ENCODE measurements at regions not wholly inside any gene's neighbourhood (a gene's known extent, or its start where the extent isn't known, plus 50 kb on each side); places are given as distances from the start of the nearest gene placed in this dataset.

GRCh38 chr10:3944591-3944990 is 159.6 kb upstream of the KLF6 start:
- DNase-seq (ENCODE audit: extremely low spot score) = no peak
- POLR2A ChIA-PET = no interaction called here
- TF ChIP-seq, protein P1, sequence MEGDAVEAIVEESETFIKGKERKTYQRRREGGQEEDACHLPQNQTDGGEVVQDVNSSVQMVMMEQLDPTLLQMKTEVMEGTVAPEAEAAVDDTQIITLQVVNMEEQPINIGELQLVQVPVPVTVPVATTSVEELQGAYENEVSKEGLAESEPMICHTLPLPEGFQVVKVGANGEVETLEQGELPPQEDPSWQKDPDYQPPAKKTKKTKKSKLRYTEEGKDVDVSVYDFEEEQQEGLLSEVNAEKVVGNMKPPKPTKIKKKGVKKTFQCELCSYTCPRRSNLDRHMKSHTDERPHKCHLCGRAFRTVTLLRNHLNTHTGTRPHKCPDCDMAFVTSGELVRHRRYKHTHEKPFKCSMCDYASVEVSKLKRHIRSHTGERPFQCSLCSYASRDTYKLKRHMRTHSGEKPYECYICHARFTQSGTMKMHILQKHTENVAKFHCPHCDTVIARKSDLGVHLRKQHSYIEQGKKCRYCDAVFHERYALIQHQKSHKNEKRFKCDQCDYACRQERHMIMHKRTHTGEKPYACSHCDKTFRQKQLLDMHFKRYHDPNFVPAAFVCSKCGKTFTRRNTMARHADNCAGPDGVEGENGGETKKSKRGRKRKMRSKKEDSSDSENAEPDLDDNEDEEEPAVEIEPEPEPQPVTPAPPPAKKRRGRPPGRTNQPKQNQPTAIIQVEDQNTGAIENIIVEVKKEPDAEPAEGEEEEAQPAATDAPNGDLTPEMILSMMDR (IDR thresholded peaks at IDR 0.05; ENCODE audit: control extremely low read depth, extremely low read depth, low read depth, missing control alignments) = no peak
- CTCF ChIA-PET = no interaction called here

DNA sequence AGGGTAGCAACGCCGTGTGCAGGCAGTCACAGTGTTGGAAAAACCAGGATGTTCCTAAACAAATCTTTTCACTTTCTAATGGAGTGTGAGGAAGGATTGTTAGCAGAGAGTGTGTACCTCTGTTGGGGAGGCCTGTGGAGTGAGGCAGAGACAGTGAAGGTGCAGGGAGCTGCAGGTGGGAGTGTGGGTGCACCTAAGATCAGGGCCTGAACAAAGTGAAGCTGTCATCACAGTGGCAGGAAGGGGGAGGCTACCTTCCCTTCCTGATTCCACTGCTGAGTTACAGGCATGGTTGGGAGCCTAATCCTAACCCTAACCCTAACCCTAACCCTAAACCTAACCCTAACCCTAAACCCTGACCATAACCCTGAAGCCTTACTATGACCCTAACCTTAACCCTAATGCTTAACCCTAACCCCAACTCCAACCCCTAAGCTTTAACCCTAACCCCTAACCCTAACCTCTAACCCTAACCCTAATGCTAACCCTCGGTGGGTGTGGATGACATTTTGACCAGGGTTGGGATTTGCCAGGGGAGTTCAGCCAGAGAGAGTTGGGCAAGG is 158.8 kb upstream of the KLF6 start:
- ChIA-PET POLR2A (no interaction called here), CTCF (no interaction called here)
- DNase-seq (ENCODE audit: extremely low spot score) = no peak
- TF ChIP-seq, protein P1 (IDR thresholded peaks at IDR 0.05; ENCODE audit: control extremely low read depth, extremely low read depth, low read depth, missing control alignments) = no peak

DNA sequence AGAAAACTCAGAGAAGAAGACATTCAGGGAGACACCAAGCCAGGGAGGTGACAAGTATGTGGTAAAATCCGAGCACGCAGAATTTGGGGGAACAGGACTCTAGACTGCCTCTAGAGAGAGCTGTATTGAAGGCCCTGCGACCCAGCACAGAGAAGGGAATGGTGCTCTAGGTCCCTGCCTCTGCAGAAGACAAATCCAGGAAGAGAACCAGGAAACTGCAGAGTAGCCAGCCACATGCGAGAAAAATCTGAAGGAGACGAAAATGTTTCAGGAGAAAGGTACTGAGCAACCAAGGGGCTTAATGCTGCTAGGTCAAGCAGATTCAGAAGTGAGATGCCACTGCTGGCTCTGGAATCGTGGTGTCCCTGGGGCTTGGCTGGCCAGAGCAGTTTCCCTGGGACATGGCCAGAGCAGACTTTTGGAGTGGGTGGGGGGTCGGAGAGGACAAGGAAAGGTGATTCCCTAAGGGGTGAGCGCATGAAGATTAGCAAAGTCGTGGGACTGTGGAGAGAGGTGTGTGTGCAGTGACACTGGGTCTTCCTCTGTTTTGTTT is 158.0 kb upstream of the KLF6 start:
- POLR2A ChIA-PET = no interaction called here
- CTCF ChIA-PET = no interaction called here
- TF ChIP-seq, protein P1 (IDR thresholded peaks at IDR 0.05; ENCODE audit: control extremely low read depth, extremely low read depth, low read depth, missing control alignments) = no peak
- no peak for DNase-seq (ENCODE audit: extremely low spot score)

- TF ChIP-seq, protein P1 (IDR thresholded peaks at IDR 0.05; ENCODE audit: control extremely low read depth, extremely low read depth, low read depth, missing control alignments) = no peak
- ChIA-PET CTCF (interaction anchor here (1.1 kb wide), 1 partner anchor 27 kb away, joined by 3 read pairs; no protein-coding TSS in a partner anchor), POLR2A (no interaction called here)
- no peak for DNase-seq (ENCODE audit: extremely low spot score)
Measured at GRCh38 chr10:3941676-3942075, 156.7 kb upstream of the KLF6 start.

DNA sequence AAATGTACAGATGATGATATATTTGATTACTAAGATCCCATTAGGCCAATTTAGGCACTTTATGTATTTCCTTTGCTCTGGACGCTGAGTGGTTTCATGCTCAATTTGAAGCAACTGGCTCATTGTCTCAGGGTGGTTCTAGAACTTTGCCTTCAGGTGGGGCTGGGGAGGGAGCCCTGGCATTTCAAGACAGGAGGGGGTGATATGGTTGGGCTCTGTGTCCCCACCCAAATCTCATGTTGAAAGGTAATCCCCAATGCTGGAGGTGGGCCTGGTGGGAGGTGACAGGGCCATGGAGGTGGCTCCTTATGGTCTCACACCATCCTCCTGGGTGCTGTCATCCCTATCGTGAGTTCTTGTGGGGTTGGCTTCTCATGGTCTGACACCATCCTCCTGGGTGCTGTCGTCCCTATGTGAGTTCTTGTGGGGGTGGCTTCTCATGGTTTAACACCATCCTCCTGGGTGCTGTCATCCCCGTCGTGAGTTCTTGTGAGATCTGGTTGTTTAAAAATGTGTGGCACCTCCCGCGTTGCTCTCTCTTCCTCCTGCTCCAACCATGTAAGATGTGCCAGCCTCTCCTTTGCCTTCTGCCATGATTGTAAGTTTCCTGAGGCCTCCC is 151.5 kb upstream of the KLF6 start:
- ChIA-PET CTCF (interaction anchor here (1.4 kb wide), 1 partner anchor 70 kb away, joined by 4 read pairs; no protein-coding TSS in a partner anchor), POLR2A (no interaction called here)
- TF ChIP-seq, protein P1 (IDR thresholded peaks at IDR 0.05; ENCODE audit: control extremely low read depth, extremely low read depth, low read depth, missing control alignments) = no peak
- DNase-seq (ENCODE audit: extremely low spot score) = no peak

GRCh38 chr10:3935933-3936359 is 150.9 kb upstream of the KLF6 start:
- ChIA-PET CTCF (interaction anchor here (1.4 kb wide), 1 partner anchor 69 kb away, joined by 4 read pairs; no protein-coding TSS in a partner anchor), POLR2A (interaction anchor here (0.6 kb wide), 1 partner anchor 159 kb away, joined by 6 read pairs; no protein-coding TSS in a partner anchor)
- TF ChIP-seq, protein P1 (IDR thresholded peaks at IDR 0.05; ENCODE audit: control extremely low read depth, extremely low read depth, low read depth, missing control alignments) = no peak
- DNase-seq (ENCODE audit: extremely low spot score) = no peak

All from GM10248 (cell line).